ENCODE measurements at regions not wholly inside any gene's neighbourhood (a gene's known extent, or its start where the extent isn't known, plus 50 kb on each side); places are given as distances from the start of the nearest gene placed in this dataset.

GRCh38 chr1:185646202-185646683, 87.9 kb upstream of the HMCN1 start:
- TF ChIP-seq, protein P1, sequence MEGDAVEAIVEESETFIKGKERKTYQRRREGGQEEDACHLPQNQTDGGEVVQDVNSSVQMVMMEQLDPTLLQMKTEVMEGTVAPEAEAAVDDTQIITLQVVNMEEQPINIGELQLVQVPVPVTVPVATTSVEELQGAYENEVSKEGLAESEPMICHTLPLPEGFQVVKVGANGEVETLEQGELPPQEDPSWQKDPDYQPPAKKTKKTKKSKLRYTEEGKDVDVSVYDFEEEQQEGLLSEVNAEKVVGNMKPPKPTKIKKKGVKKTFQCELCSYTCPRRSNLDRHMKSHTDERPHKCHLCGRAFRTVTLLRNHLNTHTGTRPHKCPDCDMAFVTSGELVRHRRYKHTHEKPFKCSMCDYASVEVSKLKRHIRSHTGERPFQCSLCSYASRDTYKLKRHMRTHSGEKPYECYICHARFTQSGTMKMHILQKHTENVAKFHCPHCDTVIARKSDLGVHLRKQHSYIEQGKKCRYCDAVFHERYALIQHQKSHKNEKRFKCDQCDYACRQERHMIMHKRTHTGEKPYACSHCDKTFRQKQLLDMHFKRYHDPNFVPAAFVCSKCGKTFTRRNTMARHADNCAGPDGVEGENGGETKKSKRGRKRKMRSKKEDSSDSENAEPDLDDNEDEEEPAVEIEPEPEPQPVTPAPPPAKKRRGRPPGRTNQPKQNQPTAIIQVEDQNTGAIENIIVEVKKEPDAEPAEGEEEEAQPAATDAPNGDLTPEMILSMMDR (IDR thresholded peaks at IDR 0.05; ENCODE audit: control insufficient read depth, extremely low read depth, insufficient read depth) = no peak
- no peak overlapping the region for H3K4me3 ChIP-seq (ENCODE audit: low read depth, low read length)
- DNase-seq (ENCODE audit: low read depth) = peak; percentile 86

DNA sequence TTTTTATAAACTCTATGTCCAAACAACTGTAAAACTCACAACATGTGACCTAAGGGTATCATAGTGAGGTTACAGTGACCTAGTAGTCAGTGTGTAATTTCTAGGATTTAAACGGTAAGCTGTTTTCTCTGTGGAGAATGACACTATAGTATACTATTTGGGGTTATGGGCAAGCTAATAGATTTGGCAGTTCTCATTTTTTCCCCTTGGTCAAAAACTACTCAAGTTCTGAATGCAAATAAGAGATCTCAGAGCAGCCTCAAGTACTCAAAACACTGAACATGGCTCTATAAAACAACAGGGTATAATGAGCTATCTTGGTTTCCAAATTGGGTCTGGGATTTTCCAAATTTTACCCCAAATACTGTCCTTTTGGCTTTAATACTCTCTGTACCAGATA, 88.5 kb upstream of the HMCN1 start:
- no peak for DNase-seq (ENCODE audit: low read depth)
- TF ChIP-seq, protein P1 (IDR thresholded peaks at IDR 0.05; ENCODE audit: control insufficient read depth, extremely low read depth, insufficient read depth) = no peak
- no peak overlapping the region for H3K4me3 ChIP-seq (ENCODE audit: low read depth, low read length)

- no peak overlapping the region for H3K4me3 ChIP-seq (ENCODE audit: low read depth, low read length)
- TF ChIP-seq, protein P1 (IDR thresholded peaks at IDR 0.05; ENCODE audit: control insufficient read depth, extremely low read depth, insufficient read depth) = no peak
- DNase-seq (ENCODE audit: low read depth) = no peak
Measured at GRCh38 chr1:185645162-185645640, 89.0 kb upstream of the HMCN1 start.

- no peak for DNase-seq (ENCODE audit: low read depth)
- TF ChIP-seq, protein P1 (IDR thresholded peaks at IDR 0.05; ENCODE audit: control insufficient read depth, extremely low read depth, insufficient read depth) = no peak
- no peak overlapping the region for H3K4me3 ChIP-seq (ENCODE audit: low read depth, low read length)
Measured at GRCh38 chr1:185644531-185644930, 89.7 kb upstream of the HMCN1 start.

GRCh38 chr1:185636848-185637247, 97.3 kb upstream of the HMCN1 start:
- no peak for DNase-seq (ENCODE audit: low read depth)
- no peak overlapping the region for H3K4me3 ChIP-seq (ENCODE audit: low read depth, low read length)
- TF ChIP-seq, protein P1 (IDR thresholded peaks at IDR 0.05; ENCODE audit: control insufficient read depth, extremely low read depth, insufficient read depth) = no peak

DNA sequence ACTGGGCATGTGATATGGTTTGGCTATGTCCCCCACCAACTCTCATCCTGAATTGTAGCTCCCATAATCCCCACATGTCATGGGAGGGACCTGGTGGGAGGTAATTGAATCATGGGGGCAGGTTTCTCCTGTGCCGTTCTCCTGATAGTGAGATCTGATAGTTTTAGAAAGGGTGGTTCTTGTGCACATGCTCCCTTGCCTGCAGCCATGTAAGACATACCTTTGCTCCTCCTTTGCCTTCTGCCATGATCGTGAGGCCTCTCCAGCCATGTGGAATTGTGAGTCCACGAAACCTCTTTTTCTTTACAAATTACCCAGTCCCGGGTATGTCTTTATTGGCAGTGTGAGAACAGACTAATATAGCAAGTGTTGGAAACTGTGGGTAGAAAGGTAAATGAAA, 99.5 kb upstream of the HMCN1 start:
- no peak for DNase-seq (ENCODE audit: low read depth)
- TF ChIP-seq, protein P1 (IDR thresholded peaks at IDR 0.05; ENCODE audit: control insufficient read depth, extremely low read depth, insufficient read depth) = no peak

More for the DNA sequence above, 99.5 kb upstream of the HMCN1 start:
- no peak overlapping the region for H3K4me3 ChIP-seq (ENCODE audit: low read depth, low read length)
